ENCODE measurements at regions not wholly inside any gene's neighbourhood (a gene's known extent, or its start where the extent isn't known, plus 50 kb on each side); places are given as distances from the start of the nearest gene placed in this dataset.

- 12% methylated on average over 3 of the region's 3 CpGs for WGBS (ENCODE audit: low lambda C conversion rate)
- H3K36me3 ChIP-seq (replicated peaks in 1 of 2; ENCODE audit: control insufficient read depth in 1 of 2, insufficient read depth in 2 of 2, low read length in 1 of 2) = no peaks in the 10 kb centered on the region
- no peak for DNase-seq
- no peak overlapping the region for H2AFZ ChIP-seq (ENCODE audit: low read depth)
- H3K4me3 ChIP-seq (ENCODE audit: low read depth in 2 of 2, low read length in 1 of 2) = no peak overlapping the region
- H4K20me1 ChIP-seq (ENCODE audit: insufficient read depth) = no peaks in the 10 kb centered on the region
- H3K27ac ChIP-seq (ENCODE audit: low read depth in 2 of 2, low read length in 1 of 2) = no peak overlapping the region
- no peaks in the 10 kb centered on the region; the same call in 1 of the 2 replicates for H3K27me3 ChIP-seq (ENCODE audit: insufficient read depth)
- POLR2A ChIA-PET = no interaction called here
- H3K4me2 ChIP-seq = no peak overlapping the region
- TF ChIP-seq EZH2phosphoT487 (IDR thresholded peaks at IDR 0.05; ENCODE audit: borderline replicate concordance, low read depth) (no peak), TCF12 (IDR thresholded peaks at IDR 0.05) (no peak), NFIC (IDR thresholded peaks at IDR 0.05; ENCODE audit: borderline replicate concordance) (no peak), MEF2A (IDR thresholded peaks at IDR 0.05; ENCODE audit: borderline replicate concordance, low read depth) (no peak), POLR2AphosphoS5 (IDR thresholded peaks at IDR 0.05; ENCODE audit: low read depth, low read length) (no peak), RAD21 (IDR thresholded peaks at IDR 0.05; ENCODE audit: low read length) (no peak), USF2 (IDR thresholded peaks at IDR 0.05; ENCODE audit: borderline replicate concordance, low read depth, low read length) (no peak), MAX (IDR thresholded peaks at IDR 0.05; ENCODE audit: low read depth) (no peak), NRF1 (IDR thresholded peaks at IDR 0.05; ENCODE audit: low read depth, low read length) (no peak)
- no peaks in the 10 kb centered on the region for H3K9me3 ChIP-seq
- CTCF ChIA-PET = no interaction called here
- H3K9ac ChIP-seq = no peak overlapping the region
- no peaks in the 10 kb centered on the region for H3F3A ChIP-seq (replicated peaks; ENCODE audit: insufficient read depth)
- no peaks in the 10 kb centered on the region for H3K4me1 ChIP-seq (ENCODE audit: control insufficient read depth in 1 of 2, insufficient read depth in 2 of 2, low read depth in 1 of 2, low read length in 1 of 2)
- no peaks in the 10 kb centered on the region for H3K79me2 ChIP-seq (ENCODE audit: insufficient read depth)
- H3K9me2 ChIP-seq = no peaks in the 10 kb centered on the region
These were observed 187.7 kb downstream of the FCRL5 start for GRCh38 chr1:157364612-157365011.

GRCh38 chr1:157363660-157364140 is 188.6 kb downstream of the FCRL5 start:
- no peak overlapping the region for H3K9ac ChIP-seq
- DNase-seq = peak; percentile 30
- WGBS (ENCODE audit: low lambda C conversion rate) = 13% methylated on average over 7 of the region's 7 CpGs
- no peaks in the 10 kb centered on the region for H4K20me1 ChIP-seq (ENCODE audit: insufficient read depth)
- ChIA-PET POLR2A (no interaction called here), CTCF (interaction anchor here (0.6 to 1.2 kb wide), 6 partner anchors 10 to 1521 kb away, joined by 3 to 7 read pairs (median 4); no protein-coding TSS in a partner anchor)
- H3K36me3 ChIP-seq (replicated peaks in 1 of 2; ENCODE audit: control insufficient read depth in 1 of 2, insufficient read depth in 2 of 2, low read length in 1 of 2) = no peaks in the 10 kb centered on the region
- H3K4me2 ChIP-seq = no peak overlapping the region
- TF ChIP-seq FOXM1 (IDR thresholded peaks at IDR 0.05; ENCODE audit: low read depth) (no peak), GABPA (IDR thresholded peaks at IDR 0.05; ENCODE audit: low read depth) (no peak), JUND (IDR thresholded peaks at IDR 0.05) (no peak), NFIC (IDR thresholded peaks at IDR 0.05; ENCODE audit: borderline replicate concordance) (no peak), POLR2AphosphoS5 (IDR thresholded peaks at IDR 0.05; ENCODE audit: low read depth, low read length) (no peak), MAX (IDR thresholded peaks at IDR 0.05; ENCODE audit: low read depth) (no peak), FOXJ3 (CRISPR knock-in tag; IDR thresholded peaks at IDR 0.05) (no peak), RAD21 (IDR thresholded peaks at IDR 0.05; ENCODE audit: low read length) (peak; percentile 40), SMC3 (IDR thresholded peaks at IDR 0.05; ENCODE audit: low read depth, low read length) (no peak), NRF1 (IDR thresholded peaks at IDR 0.05; ENCODE audit: low read depth, low read length) (no peak), FOSL2 (IDR thresholded peaks at IDR 0.05; ENCODE audit: borderline replicate concordance, low read depth) (no peak), MXI1 (IDR thresholded peaks at IDR 0.05; ENCODE audit: low read depth, low read length) (no peak), USF2 (IDR thresholded peaks at IDR 0.05; ENCODE audit: borderline replicate concordance, low read depth, low read length) (no peak), CHD2 (IDR thresholded peaks at IDR 0.05; ENCODE audit: low read length, partially characterized antibody) (no peak), EZH2phosphoT487 (IDR thresholded peaks at IDR 0.05; ENCODE audit: borderline replicate concordance, low read depth) (no peak), CTCF (IDR thresholded peaks at IDR 0.05) (peak; percentile 56), RXRA (IDR thresholded peaks at IDR 0.05; ENCODE audit: borderline replicate concordance, low read depth) (no peak)
- TF ChIP-seq, protein P1, sequence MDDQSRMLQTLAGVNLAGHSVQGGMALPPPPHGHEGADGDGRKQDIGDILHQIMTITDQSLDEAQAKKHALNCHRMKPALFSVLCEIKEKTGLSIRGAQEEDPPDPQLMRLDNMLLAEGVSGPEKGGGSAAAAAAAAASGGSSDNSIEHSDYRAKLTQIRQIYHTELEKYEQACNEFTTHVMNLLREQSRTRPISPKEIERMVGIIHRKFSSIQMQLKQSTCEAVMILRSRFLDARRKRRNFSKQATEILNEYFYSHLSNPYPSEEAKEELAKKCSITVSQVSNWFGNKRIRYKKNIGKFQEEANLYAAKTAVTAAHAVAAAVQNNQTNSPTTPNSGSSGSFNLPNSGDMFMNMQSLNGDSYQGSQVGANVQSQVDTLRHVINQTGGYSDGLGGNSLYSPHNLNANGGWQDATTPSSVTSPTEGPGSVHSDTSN (IDR thresholded peaks at IDR 0.05) = no peak
- H3K27me3 ChIP-seq (ENCODE audit: insufficient read depth) = no peaks in the 10 kb centered on the region; the same call in 1 of the 2 replicates
- no peak overlapping the region for H3K27ac ChIP-seq (ENCODE audit: low read depth in 2 of 2, low read length in 1 of 2)
- no peaks in the 10 kb centered on the region for H3K9me2 ChIP-seq
- no peaks in the 10 kb centered on the region for H3K79me2 ChIP-seq (ENCODE audit: insufficient read depth)
- H3F3A ChIP-seq (replicated peaks; ENCODE audit: insufficient read depth) = no peaks in the 10 kb centered on the region
- H3K4me1 ChIP-seq (ENCODE audit: control insufficient read depth in 1 of 2, insufficient read depth in 2 of 2, low read depth in 1 of 2, low read length in 1 of 2) = no peaks in the 10 kb centered on the region
- H2AFZ ChIP-seq (ENCODE audit: low read depth) = no peak overlapping the region
- no peak overlapping the region for H3K4me3 ChIP-seq (ENCODE audit: low read depth in 2 of 2, low read length in 1 of 2)
- H3K9me3 ChIP-seq = no peaks in the 10 kb centered on the region

Measured in SK-N-SH (cell line).